OCI-M1 (cell line): ENCODE measurements at regions not wholly inside any gene's neighbourhood (a gene's known extent, or its start where the extent isn't known, plus 50 kb on each side); places are given as distances from the start of the nearest gene placed in this dataset.

ENCODE experiments used
- DNase-seq: peaks from one replicate; lab custom pipeline; 2025; lab: John Stamatoyannopoulos, UW

GRCh38 chr7:98515201-98515600, 101.9 kb upstream of the NPTX2 start:
- DNase-seq: no peak

DNA sequence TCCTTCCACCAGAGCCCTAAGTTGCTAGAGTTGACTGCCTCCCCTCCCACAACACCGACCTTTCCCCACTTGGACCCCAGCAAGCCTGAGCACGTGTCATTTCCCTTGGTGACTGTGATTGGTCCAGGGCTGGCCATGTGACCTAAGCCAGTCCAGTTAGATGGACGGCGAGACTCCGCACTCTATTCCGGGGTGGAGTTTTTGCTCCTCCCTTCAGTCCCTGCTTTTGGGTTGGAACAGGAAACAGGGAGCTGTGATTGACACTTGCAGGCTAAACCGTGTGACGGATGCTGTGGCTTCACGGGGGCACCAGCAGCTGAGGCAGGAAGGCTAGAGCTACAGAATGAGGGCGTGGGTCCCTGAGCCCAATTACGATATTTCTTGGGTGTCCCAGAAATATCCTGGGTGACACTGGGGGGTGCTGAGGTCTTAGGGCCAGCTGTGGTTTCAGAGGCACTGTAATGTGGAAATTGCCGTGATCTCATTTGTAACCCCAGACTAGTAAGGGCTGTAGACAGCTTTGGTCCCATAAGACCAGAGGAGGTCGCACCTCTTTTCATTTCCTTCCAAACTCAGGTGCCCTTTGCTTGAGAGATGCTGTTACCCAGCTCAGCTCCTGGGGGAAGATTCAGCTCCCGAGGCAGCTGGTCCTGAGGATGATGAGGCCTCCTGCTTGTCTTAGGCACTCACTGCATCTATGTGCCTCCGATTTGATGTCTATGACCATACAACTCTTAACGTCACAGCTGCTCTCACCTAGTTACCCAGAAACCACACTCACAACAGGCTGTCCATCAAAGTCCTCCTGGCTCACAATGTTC, 102.7 kb upstream of the NPTX2 start:
- no peak for DNase-seq

- DNase-seq: no peak
These were observed 105.9 kb upstream of the NPTX2 start for GRCh38 chr7:98511175-98511574.

DNA sequence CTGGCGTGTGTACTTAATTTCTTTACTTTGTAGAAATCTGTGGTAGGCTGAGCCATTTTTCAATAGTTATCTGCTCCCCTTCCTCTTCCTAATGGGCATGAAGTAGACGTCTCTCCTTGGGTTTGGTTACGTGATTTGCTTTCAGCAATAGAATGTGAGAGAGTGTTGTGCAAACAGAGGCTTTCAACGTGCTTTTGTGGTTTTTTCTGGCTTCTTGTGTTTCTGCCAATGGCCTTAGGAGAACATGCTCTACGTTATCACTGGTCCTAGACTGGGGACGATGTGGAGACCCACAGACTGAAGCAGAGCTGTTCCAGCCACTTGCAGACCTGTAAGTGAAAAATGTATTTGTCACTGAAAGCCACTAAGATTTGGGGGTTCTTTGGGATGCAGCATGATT, 107.2 kb upstream of the NPTX2 start:
- DNase-seq: no peak

DNA sequence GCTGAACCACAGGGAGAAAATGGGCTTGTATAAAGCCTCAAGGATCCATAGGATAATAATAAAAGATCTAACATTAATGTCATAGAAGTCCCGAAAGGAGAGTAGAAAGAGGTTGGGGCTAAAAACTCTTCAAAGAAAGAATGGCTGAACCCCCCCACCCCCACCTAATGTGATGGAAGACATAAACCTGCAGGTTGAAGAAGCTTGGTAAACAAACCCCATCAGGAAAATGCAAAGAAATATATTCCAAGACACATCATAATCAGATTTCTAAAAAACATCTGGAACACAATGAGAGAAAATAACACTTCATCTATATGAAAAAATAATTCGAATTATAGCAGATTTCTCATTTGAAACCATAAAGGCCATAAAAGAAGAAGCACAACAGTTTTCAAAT, 105.6 kb upstream of the BAIAP2L1 start:
- no peak for DNase-seq

- DNase-seq: no peak
These were observed 99.9 kb upstream of the BAIAP2L1 start for GRCh38 chr7:98500764-98501163.

GRCh38 chr7:98496618-98497017, 95.7 kb upstream of the BAIAP2L1 start:
- DNase-seq: no peak

GRCh38 chr7:98495200-98495955, 94.5 kb upstream of the BAIAP2L1 start:
- no peak for DNase-seq

- DNase-seq: no peak
These were observed 92.3 kb upstream of the BAIAP2L1 start for GRCh38 chr7:98493030-98493778.

DNA sequence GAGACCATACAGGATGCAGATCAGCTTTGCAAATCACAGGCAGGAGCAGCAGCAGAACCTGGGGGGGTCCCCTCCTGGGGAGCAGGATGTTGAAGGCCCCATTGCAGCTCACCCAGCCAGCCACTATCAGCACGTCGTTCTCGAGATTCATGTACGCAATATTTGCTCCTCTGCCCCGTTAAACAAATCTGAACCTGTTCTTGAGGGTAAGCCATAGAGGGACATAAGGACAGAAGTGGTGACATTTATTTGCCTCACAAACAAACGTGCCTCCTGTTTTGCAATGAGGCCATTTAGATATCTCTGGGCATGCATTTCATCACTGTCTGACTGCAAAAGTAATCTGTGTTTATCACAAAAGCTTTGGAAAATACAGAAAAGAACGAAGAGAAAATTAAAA, 87.3 kb upstream of the BAIAP2L1 start:
- DNase-seq: no peak

DNA sequence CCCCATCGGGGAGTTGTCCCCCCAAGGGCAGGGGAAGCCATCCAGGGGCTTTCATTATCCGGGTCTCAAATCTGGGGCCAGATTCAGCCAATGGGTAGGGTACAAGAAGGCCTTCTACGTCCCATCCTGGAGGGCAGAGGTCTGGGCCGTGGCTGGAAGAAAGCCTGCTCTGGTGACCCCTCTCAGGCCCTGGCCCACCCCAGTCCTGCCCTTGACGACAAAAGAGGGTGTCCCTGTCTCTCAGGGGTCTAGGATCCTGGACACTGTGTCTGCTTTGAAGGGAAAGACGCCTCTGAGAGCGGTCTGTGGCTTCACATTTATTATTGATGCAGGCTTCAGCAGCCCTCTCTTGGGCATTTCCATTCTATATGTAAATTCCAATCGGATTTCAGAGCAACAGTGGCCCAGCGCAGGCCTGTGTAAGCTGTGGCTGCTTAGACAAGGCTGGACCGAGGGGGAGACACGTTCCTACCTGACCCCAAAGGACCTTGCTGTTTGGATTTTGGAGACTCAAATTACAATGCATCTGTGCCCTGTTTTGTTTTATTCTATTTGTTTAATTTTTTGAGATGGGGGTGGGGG, 83.2 kb upstream of the BAIAP2L1 start:
- DNase-seq: no peak

DNA sequence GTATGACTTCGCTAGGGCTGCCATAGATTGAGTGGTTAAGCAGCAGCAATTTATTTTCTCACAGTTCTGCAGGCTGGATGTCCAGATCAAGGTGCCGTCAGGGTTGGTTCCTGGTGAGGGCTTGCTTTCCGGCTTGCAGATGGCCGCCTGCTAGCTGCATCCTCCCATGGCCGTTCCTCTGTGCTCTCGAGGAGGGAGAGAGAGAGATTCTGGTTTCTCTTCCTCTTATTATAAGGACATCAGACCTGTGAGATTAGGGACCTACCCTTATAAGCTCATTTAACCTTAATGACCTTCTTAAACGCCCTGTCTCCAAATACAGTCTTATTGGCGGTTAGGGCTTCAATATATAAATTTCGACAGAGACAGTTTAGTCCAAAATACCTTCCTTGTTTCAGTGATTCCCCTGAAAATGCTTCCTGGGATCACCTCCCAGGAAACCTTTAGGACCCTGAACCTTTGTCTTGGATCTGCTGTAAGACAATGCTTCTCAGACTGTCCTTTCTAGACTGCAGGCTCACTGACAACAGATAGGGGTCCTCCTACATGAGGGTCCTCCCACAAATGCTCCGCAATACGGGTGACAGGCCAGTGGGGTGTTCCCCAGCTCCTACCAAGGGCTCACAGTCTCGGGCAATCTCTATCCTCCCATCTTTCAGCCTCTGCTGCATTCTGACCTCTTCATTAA, 82.5 kb upstream of the BAIAP2L1 start:
- no peak for DNase-seq

DNA sequence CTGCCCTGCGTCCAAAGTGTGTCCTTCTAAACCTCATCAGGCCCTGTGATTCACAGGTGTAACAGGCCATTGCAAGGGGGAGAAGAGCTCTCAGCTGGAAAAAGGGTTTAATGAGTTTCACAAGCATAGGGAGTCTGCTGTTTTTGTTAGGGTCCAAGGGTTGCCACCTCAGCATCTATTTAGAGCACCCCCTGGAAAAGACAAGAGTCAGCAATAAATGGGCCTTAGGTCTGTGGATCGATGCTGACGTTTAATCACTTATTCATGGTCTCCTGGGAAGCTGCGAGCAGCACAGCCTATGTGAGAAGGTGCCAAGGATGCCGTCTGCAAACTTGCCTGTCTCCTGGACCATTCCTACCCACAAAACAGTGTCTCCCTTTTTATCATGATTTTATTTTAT, 78.4 kb upstream of the BAIAP2L1 start:
- no peak for DNase-seq

GRCh38 chr7:98475352-98475751, 74.5 kb upstream of the BAIAP2L1 start:
- no peak for DNase-seq

DNA sequence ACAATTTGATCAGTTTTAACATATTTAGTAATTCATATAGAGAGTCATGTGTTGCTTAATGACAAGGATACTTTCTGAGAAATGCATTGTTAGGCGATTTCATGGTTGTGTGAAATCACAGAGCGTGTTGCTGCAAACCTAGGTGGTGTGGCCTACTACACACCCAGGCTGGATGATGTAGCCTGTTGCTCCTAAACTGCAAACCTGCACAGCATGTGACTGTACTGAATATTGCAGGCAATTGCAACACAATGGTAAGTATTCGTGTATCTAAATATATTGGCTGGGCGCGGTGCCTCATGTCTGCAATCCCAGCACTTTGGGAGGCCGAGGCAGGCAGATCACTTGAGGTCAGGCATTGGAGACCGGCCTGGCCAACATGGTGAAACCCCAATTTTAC, 73.7 kb upstream of the BAIAP2L1 start:
- no peak for DNase-seq

DNA sequence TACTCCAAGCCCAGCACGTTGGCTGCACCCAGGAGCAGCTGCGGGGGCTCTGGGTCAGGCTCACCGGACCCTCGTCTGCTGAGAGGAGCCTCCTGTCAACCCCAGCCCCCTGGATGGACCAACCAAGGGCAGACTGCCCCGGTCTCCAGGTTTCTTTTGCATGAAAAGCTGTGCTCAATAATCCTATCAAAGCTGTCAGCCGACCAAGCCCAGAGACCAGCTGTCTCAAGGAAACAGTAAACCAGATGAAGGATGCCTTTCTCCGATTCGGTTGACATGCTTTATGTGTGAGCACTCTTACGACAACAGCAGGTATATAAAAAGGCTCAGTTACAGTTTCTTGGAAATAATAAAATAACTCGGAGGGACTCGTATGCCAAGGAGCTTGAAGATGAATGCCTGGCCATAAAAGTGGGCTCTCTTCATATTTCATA, 71.6 kb upstream of the BAIAP2L1 start:
- no peak for DNase-seq

DNA sequence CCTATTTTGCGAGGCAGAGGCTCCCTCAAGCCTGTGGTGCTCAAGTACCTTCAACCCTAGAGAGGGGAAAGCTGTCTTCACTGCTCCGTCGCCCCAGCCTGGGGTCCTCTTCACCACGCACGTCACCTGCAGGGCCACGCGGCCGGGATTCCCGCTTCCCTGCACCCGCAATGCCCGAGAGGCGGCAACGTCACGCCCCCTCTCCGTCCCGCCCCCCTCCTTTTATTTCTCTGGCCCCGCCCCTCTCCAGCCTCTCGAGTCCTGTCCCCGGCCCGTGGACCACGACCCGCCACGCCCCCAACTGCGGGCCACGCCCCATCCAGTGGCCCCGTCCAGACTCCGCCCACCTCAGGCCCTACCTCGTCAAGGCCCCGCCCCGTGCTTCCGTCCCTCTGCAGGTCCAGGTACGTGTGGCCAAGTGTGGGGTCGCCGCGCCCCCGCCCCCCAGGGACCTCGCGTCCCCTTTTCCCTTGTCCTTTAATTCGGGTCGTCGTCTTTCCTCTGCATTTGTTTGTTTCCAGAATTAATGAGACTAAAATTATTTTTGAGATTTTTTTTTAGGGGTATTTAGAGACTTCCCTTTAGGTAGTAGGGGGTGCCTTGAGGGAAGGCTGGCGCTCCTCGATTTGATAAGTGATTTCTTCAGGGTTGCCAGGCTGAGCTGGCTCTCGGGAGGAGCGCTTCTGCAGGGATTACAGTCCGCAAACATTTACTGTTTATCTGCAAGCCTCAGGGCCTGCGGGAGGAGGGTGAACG, 69.8 kb upstream of the BAIAP2L1 start:
- DNase-seq: no peak

DNA sequence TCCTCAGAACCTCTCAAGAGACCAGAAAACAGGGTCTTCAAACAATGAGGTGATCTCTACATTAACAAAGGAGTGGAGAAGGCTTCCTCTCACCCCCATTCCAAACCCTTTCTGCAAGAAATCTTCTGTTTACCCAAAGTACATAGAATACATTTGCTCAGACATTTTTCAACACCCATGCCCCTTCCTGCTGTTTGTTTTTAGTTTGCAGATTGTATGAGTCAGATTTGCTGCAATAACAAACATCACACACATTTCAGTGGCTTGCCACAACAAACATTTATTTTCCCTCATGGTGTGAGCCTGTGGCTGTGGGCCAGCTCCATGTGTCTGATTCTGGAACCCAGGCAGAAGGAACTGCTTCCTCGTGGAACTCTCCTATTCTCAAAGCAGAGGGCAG, 68.2 kb upstream of the BAIAP2L1 start:
- no peak for DNase-seq

DNA sequence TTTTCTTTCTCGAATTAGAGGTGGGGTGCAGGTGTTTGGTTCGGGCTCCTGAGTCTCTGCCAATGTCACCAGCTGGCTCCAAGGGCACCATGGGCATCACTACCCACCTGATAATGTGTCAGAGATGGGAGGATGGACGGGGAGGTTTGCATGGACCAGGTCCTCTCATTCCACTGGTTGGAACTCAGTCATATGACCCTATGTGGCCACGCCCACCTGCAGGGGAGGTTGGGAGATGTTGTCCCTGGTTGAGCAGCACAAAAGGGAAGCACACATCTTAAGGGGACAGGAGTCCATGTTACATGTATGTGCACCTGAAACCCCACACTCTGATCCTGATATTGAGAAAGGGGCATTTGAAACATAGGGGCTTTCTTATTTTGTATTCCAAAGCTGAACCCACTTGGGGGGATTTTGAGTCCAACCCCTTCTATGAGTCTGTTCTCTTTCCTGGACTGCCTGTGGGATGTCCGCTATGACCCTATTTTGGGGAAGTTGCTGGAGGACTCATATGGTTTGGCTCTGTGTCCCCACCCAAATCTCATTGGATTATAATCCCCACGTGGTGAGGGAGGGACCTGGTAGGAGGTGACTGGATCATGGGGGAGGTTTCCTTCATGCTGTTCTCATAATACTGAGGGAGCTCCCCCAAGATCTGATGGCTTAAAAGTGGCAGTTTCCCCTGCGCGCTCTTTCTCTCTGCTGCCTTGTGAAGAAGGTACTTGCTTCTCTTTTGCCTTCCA, 66.9 kb upstream of the BAIAP2L1 start:
- peak; percentile 40 for DNase-seq

- DNase-seq: no peak
These were observed 64.1 kb upstream of the BAIAP2L1 start for GRCh38 chr7:98465022-98465421.
